Omental fat pad (tissue), 3 donors: ENCODE measurements at regions not wholly inside any gene's neighbourhood (a gene's known extent, or its start where the extent isn't known, plus 50 kb on each side); places are given as distances from the start of the nearest gene placed in this dataset.

ENCODE experiments used
- ATAC-seq: fragments of 150-250 bp; one replicate; pipeline ENCODE4 v1.9.1; 2016; ENCODE audit warnings: mild to moderate bottlenecking, moderate library complexity; ENCODE audit not compliant: low FRiP score
- DNase-seq: peaks from one replicate; pipeline ENCODE4 v3.0.0-alpha.2; 2019; ENCODE audit warnings: low spot score
- CTCF ChIP-seq, 3 donors: fragments of 450-650 bp; IDR thresholded peaks; one replicate each; pipeline ENCODE4 v1.5.1; 2016 to 2017; ENCODE audit warnings: antibody characterized with exemption in 3 of 3, mild to moderate bottlenecking in 3 of 3, moderate library complexity in 2 of 3

- DNase-seq (no peak), ATAC-seq (no peak)
- TF ChIP-seq CTCF (IDR thresholded peaks at IDR 0.05): no peak
Measured at GRCh38 chr1:214199585-214199984, 81.4 kb upstream of the SMYD2 start.

GRCh38 chr1:214202992-214203391, 78.0 kb upstream of the SMYD2 start:
- TF ChIP-seq CTCF (IDR thresholded peaks at IDR 0.05): no peak
- no peak for ATAC-seq
- no peak for DNase-seq

- DNase-seq (no peak), ATAC-seq (no peak)
- TF ChIP-seq CTCF (IDR thresholded peaks at IDR 0.05): no peak
Measured at GRCh38 chr1:214205053-214205452, 75.9 kb upstream of the SMYD2 start.

GRCh38 chr1:214208460-214208859, 72.5 kb upstream of the SMYD2 start:
- no peak for TF ChIP-seq CTCF (IDR thresholded peaks at IDR 0.05)
- ATAC-seq (no peak), DNase-seq (no peak)

- ATAC-seq (no peak), DNase-seq (no peak)
- no peak for TF ChIP-seq CTCF (IDR thresholded peaks at IDR 0.05)
Measured at GRCh38 chr1:214209260-214209808, 71.6 kb upstream of the SMYD2 start.

- no peak for TF ChIP-seq CTCF (IDR thresholded peaks at IDR 0.05)
- DNase-seq (no peak), ATAC-seq (no peak)
Measured at GRCh38 chr1:214213136-214213535, 67.8 kb upstream of the SMYD2 start.

GRCh38 chr1:214214851-214215250, 66.1 kb upstream of the SMYD2 start:
- DNase-seq (no peak), ATAC-seq (no peak)
- no peak for TF ChIP-seq CTCF (IDR thresholded peaks at IDR 0.05)
